Parathyroid adenoma (tissue), 2 donors: ENCODE measurements at regions not wholly inside any gene's neighbourhood (a gene's known extent, or its start where the extent isn't known, plus 50 kb on each side); places are given as distances from the start of the nearest gene placed in this dataset.

Experiments used
- H2AFZ ChIP-seq: fragments of 300-600 bp; sonication (generic); one replicate; pipeline ENCODE4 v1.7.0; 2017; ENCODE audit warnings: antibody characterized with exemption, mild to moderate bottlenecking
- H3K27ac ChIP-seq: fragments of 300-600 bp; sonication (generic); one replicate; pipeline ENCODE4 v1.7.0; 2017
- H3K27me3 ChIP-seq: fragments of 300-600 bp; sonication (generic); one replicate; pipeline ENCODE4 v1.7.0; 2017; ENCODE audit warnings: low read length; ENCODE audit not compliant: control insufficient read depth, insufficient read depth
- H3K36me3 ChIP-seq: fragments of 300-600 bp; sonication (generic); one replicate; pipeline ENCODE4 v1.7.0; 2017; ENCODE audit warnings: low read length; ENCODE audit not compliant: control insufficient read depth, insufficient read depth
- H3K4me1 ChIP-seq: fragments of 300-600 bp; sonication (generic); one replicate; pipeline ENCODE4 v1.7.0; 2017; ENCODE audit warnings: control low read depth
- H3K4me2 ChIP-seq: fragments of 300-600 bp; sonication (generic); one replicate; pipeline ENCODE4 v1.7.0; 2017; ENCODE audit warnings: low read length
- H3K4me3 ChIP-seq: fragments of 300-600 bp; sonication (generic); one replicate; pipeline ENCODE4 v1.7.0; 2017; ENCODE audit warnings: low read depth, low read length
- H3K79me2 ChIP-seq: fragments of 300-600 bp; sonication (generic); one replicate; pipeline ENCODE4 v1.7.0; 2017; ENCODE audit warnings: control low read depth
- H3K9ac ChIP-seq: fragments of 300-600 bp; sonication (generic); one replicate; pipeline ENCODE4 v1.7.0; 2017; ENCODE audit warnings: mild to moderate bottlenecking
- H3K9me3 ChIP-seq: fragments of 300-600 bp; sonication (generic); one replicate; pipeline ENCODE4 v1.7.0; 2017; ENCODE audit warnings: low read length; ENCODE audit not compliant: control insufficient read depth
- TF ChIP-seq, protein P1 (sequence below): fragments of 300-600 bp; sonication (generic); IDR thresholded peaks from one replicate; pipeline ENCODE4 v1.7.0; 2017; ENCODE audit warnings: antibody characterized with exemption, mild to moderate bottlenecking
- donor health status: primary hyperparathyroidism.

DNA sequence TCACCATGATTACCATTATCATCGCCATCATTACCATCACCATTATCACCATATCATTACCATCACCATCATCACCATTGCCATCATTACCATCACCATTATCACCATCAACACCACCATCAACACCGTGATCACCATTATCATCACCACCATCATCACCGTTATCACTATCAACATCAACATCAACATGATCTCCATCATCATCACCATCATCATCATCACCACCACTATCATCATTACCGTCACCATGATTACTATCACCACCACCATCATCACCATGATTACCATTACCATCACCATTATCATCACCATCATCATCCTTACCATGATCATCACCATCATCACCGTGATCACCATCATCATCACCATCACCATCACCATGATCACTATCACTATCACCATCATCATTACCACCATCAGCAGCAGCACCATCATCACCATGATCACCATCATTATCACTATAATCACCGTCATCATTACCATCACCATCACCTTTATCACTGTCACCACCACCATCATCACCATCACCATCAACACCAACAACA, 753.7 kb downstream of the BRD1 start:
- no peak overlapping the region for H3K4me2 ChIP-seq
- H3K27ac ChIP-seq = no peak overlapping the region
- no peaks in the 10 kb centered on the region for H3K79me2 ChIP-seq
- H3K9ac ChIP-seq = no peak overlapping the region
- TF ChIP-seq, protein P1, sequence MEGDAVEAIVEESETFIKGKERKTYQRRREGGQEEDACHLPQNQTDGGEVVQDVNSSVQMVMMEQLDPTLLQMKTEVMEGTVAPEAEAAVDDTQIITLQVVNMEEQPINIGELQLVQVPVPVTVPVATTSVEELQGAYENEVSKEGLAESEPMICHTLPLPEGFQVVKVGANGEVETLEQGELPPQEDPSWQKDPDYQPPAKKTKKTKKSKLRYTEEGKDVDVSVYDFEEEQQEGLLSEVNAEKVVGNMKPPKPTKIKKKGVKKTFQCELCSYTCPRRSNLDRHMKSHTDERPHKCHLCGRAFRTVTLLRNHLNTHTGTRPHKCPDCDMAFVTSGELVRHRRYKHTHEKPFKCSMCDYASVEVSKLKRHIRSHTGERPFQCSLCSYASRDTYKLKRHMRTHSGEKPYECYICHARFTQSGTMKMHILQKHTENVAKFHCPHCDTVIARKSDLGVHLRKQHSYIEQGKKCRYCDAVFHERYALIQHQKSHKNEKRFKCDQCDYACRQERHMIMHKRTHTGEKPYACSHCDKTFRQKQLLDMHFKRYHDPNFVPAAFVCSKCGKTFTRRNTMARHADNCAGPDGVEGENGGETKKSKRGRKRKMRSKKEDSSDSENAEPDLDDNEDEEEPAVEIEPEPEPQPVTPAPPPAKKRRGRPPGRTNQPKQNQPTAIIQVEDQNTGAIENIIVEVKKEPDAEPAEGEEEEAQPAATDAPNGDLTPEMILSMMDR = no peak
- H3K4me3 ChIP-seq = no peak overlapping the region
- no peaks in the 10 kb centered on the region for H3K9me3 ChIP-seq
- H3K27me3 ChIP-seq = no peaks in the 10 kb centered on the region
- H3K4me1 ChIP-seq = no peaks in the 10 kb centered on the region
- no peak overlapping the region for H2AFZ ChIP-seq
- H3K36me3 ChIP-seq = no peaks in the 10 kb centered on the region

DNA sequence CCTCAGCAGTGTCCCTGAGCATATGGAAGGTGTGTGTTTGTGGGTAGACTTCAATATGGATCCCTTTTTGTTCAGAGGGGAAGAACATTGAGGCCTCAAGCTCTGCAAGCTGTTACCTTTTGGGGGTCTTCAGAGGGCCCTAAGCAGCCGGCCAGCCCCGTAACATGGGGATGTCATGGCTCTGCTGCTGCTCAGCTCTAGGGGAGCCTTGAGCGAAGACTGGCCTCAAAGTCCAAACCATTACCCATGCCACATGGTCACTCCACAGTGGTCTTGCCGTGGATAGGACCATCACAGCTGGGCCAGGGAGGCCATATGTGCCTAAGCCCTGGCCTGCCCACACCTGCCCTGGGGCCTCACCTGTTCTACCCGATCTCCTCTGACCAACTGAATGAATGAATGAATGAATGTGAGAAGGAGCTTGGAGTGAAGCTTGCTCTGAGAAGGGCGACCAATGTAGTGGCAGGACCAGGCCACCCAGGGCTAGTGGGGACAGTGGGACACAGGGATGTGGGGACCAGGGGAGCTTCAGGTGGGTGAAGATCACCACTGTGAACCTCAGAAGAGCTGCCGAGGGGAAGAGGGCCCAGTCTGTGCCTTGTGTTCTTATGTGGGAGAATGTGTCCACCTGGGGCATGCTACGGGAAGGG, 754.6 kb downstream of the BRD1 start:
- no peak overlapping the region for H3K9ac ChIP-seq
- no peaks in the 10 kb centered on the region for H3K4me1 ChIP-seq
- H3K9me3 ChIP-seq = no peaks in the 10 kb centered on the region
- H3K4me2 ChIP-seq = no peak overlapping the region
- no peaks in the 10 kb centered on the region for H3K36me3 ChIP-seq
- H3K27me3 ChIP-seq = no peaks in the 10 kb centered on the region
- H2AFZ ChIP-seq = no peak overlapping the region
- no peak overlapping the region for H3K27ac ChIP-seq
- TF ChIP-seq, protein P1 = no peak
- H3K4me3 ChIP-seq = no peak overlapping the region
- no peaks in the 10 kb centered on the region for H3K79me2 ChIP-seq

DNA sequence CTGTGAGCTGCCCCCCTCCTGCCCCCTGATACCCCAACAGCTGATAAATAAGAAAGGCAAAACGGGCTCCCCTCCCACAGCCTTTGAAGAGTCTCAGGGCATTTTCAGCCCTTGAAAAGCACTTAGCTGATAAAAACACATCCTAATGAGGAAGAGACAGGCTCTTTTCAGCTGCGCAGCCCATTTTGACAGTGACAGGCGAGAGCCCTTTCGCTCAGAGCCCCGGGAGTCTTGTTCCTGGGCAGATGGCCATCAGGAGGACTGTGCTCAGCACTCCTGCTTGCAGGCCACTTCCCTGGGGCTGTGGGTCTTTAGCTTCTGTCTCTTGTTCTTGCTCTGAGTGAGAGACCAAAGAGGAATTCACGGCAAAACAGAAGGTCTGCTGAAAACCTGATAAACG, 757.2 kb downstream of the BRD1 start:
- Histone ChIP-seq H2AFZ (no peak overlapping the region), H3K36me3 (no peaks in the 10 kb centered on the region), H3K27me3 (no peaks in the 10 kb centered on the region), H3K79me2 (no peaks in the 10 kb centered on the region), H3K27ac (no peak overlapping the region), H3K4me3 (no peak overlapping the region), H3K9me3 (no peaks in the 10 kb centered on the region), H3K4me1 (no peaks in the 10 kb centered on the region), H3K4me2 (no peak overlapping the region), H3K9ac (no peak overlapping the region)
- TF ChIP-seq, protein P1 = no peak

DNA sequence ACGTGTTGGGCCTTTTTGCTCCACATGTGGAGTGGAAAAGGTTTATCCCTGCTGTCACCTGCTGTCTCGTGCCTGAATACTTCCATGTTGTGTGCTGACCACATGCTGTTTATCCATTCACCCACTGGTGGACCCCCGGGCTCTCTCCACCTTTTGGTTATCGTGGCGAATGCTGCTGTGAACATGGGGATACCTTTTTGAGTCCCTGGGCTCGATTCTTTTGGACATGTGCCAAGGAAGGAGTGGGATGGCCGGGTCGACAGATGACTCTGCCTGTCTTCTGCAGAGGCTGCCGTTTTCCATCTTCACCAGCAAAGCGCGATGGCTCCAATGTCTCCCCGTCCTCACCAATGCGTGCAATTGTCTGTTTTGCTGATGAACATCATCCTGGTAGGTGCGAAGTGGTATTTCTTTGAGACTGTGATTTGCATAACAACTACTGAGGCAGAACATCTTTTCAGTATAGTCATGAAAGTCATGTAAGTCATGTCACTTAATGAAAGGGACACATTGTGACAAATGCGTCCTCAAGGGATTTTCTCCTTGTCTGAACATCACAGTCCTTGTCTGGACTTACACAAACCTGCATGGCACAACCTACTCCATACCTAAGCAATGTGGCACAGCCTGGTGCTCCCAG, 758.7 kb downstream of the BRD1 start:
- no peaks in the 10 kb centered on the region for H3K27me3 ChIP-seq
- no peak overlapping the region for H2AFZ ChIP-seq
- no peak overlapping the region for H3K4me2 ChIP-seq
- H3K36me3 ChIP-seq = no peaks in the 10 kb centered on the region
- H3K79me2 ChIP-seq = no peaks in the 10 kb centered on the region
- H3K9me3 ChIP-seq = no peaks in the 10 kb centered on the region
- H3K4me1 ChIP-seq = no peaks in the 10 kb centered on the region
- TF ChIP-seq, protein P1 = no peak
- no peak overlapping the region for H3K27ac ChIP-seq
- no peak overlapping the region for H3K9ac ChIP-seq
- no peak overlapping the region for H3K4me3 ChIP-seq

DNA sequence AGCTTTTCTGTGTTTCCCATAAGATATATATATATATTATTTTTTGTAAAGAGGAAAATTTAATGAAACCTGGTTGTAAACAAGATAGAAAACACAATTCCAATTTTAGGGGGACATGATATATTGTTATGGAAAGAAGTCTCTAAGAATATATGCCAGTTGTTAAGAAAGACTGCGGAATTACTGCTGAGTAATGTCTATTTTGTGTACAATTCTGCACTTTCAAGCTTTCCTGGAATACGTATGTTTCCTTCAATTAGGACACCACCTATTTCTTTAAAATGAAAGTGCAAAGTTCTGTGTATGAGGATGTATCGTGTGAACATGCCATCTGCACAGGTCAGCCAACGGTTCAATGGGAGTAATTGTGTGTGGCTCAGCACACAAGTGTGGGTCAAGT, 760.2 kb downstream of the BRD1 start:
- TF ChIP-seq, protein P1 = no peak
- Histone ChIP-seq H3K4me2 (no peak overlapping the region), H3K27me3 (no peaks in the 10 kb centered on the region), H3K9me3 (no peaks in the 10 kb centered on the region), H3K36me3 (no peaks in the 10 kb centered on the region), H3K79me2 (no peaks in the 10 kb centered on the region), H2AFZ (no peak overlapping the region), H3K4me1 (no peaks in the 10 kb centered on the region), H3K4me3 (no peak overlapping the region), H3K27ac (no peak overlapping the region), H3K9ac (no peak overlapping the region)
